ENCODE measurements at regions not wholly inside any gene's neighbourhood (a gene's known extent, or its start where the extent isn't known, plus 50 kb on each side); places are given as distances from the start of the nearest gene placed in this dataset.

DNA sequence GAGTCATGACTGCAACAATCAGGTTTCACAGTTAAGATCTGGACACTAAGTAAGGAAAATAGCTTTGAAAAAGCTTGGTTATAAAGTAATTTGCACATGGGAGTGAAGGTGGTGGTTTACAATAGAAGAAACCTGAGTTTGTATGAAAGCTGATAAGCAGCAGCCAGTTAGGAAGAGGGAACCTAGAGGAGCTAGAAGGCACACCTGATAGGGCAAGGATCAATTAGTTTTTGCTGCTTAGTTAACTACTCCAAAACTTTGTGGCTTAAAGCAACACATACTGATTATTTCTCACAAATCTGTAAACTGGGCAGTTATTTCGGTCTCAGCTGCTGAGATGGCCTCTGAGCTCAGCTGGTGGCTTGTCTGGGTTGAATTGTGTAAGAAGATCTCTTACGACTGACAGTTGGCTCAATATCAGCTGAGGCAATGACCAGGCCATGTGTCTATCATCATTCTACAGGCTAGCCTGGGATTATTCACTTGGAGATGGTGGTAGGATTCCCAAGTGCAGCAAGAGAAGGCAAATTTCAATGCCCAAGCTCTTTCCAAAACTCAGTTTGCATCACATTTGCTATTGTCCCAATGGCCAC lies 255.0 kb upstream of the PITX2 start:
- Mint-ChIP-seq H3K9me3 (no peaks in the 10 kb centered on the region), H3K27me3 (ENCODE audit: insufficient read depth) (no peaks in the 10 kb centered on the region; the same call in none of the 2 replicates), H3K4me1 (ENCODE audit: low read depth) (peaks cover 9% of the 10 kb centered on the region), H3K27ac (no peak overlapping the region), H3K4me3 (no peak overlapping the region), H3K36me3 (ENCODE audit: low read depth) (no peaks in the 10 kb centered on the region)
- TF ChIP-seq, protein P1, sequence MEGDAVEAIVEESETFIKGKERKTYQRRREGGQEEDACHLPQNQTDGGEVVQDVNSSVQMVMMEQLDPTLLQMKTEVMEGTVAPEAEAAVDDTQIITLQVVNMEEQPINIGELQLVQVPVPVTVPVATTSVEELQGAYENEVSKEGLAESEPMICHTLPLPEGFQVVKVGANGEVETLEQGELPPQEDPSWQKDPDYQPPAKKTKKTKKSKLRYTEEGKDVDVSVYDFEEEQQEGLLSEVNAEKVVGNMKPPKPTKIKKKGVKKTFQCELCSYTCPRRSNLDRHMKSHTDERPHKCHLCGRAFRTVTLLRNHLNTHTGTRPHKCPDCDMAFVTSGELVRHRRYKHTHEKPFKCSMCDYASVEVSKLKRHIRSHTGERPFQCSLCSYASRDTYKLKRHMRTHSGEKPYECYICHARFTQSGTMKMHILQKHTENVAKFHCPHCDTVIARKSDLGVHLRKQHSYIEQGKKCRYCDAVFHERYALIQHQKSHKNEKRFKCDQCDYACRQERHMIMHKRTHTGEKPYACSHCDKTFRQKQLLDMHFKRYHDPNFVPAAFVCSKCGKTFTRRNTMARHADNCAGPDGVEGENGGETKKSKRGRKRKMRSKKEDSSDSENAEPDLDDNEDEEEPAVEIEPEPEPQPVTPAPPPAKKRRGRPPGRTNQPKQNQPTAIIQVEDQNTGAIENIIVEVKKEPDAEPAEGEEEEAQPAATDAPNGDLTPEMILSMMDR (IDR thresholded peaks at IDR 0.05): no peak
- DNase-seq: no peak

DNA sequence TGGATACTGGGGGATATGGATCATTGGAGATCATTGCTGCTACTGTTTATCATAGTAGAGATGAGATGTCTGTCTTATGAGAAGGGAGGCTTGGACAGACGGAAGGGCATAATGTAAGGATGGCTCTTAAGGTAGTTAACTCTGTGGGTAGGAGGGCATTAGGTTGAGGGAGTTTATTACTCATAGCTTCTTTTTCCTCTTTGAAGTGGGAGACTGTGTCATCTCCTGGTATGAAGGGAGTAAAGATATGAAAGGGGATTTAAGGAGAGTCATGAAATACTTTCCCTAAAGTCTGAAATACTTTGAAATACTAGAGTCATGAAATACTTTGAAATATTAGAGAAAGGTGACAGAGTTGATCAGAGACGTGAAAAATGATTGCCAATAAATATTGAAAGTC lies 255.5 kb upstream of the PITX2 start:
- Mint-ChIP-seq H3K27me3 (ENCODE audit: insufficient read depth) (no peaks in the 10 kb centered on the region; the same call in none of the 2 replicates), H3K4me1 (ENCODE audit: low read depth) (peaks cover 9% of the 10 kb centered on the region), H3K27ac (no peak overlapping the region), H3K9me3 (no peaks in the 10 kb centered on the region), H3K36me3 (ENCODE audit: low read depth) (no peaks in the 10 kb centered on the region), H3K4me3 (no peak overlapping the region)
- no peak for DNase-seq
- TF ChIP-seq, protein P1 (IDR thresholded peaks at IDR 0.05): no peak

DNA sequence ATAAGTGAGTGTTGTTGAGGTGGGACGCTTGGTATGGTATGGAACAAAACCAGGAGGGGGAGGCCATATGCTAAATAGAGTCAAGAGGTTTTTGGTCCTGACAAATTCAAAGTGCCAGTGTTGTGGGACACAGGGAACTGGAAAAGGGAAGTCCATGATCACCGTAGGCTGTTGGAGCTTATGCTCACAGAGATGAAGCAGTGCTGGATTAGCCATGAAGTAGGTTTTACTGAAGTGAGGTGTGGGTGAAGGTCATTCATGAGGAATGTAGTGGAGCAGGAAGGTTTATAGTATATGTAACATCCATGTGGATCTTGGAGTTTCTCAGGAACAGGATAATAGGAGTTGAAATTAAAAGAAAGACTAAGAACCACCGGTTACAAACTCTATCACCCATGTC lies 256.1 kb upstream of the PITX2 start:
- H3K27ac Mint-ChIP-seq: no peak overlapping the region
- H3K4me1 Mint-ChIP-seq (ENCODE audit: low read depth): peaks cover 9% of the 10 kb centered on the region
- no peak overlapping the region for H3K4me3 Mint-ChIP-seq
- no peaks in the 10 kb centered on the region for H3K9me3 Mint-ChIP-seq
- H3K36me3 Mint-ChIP-seq (ENCODE audit: low read depth): no peaks in the 10 kb centered on the region
- DNase-seq: no peak
- TF ChIP-seq, protein P1 (IDR thresholded peaks at IDR 0.05): no peak
- H3K27me3 Mint-ChIP-seq (ENCODE audit: insufficient read depth): no peaks in the 10 kb centered on the region; the same call in none of the 2 replicates

DNA sequence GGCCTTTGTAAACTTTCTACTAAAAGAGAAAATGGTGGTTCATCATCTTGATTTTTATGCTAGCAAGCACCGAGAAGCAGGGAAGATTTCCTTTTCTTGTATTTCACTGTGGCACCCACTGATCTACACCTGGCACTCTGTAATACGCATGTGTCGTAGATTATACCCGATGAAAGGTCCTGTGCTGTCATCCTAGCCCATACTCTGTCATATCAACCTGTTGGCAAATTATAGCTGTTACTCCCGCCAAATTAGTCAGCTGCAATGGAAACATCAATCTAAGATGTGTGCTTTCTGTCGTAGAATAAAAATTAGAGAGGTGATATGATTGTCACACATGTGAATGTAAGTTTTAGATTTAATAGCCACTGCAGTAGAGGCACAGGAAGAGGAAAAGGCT lies 263.4 kb upstream of the PITX2 start:
- H3K27me3 Mint-ChIP-seq (ENCODE audit: insufficient read depth): no peaks in the 10 kb centered on the region

DNA sequence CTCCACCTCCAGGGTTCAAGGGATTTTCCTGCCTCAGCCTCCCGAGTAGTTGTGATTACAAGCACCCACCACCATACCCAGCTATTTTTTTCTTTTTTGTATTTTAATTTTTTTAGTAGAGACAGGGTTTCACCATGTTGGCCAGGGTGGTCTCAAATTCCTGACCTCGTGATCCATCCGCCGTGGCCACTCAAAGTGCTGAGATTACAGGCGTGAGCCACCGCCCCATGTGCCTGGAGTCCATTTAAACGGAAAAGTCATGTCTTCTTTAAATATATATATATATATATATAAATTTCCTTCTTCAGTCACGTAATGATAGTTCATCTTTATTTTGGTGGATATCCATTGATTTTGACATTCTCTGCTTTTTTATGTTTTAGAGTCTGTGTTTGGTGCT lies 264.0 kb upstream of the PITX2 start:
- H3K4me3 Mint-ChIP-seq: no peak overlapping the region
- no peaks in the 10 kb centered on the region for H3K4me1 Mint-ChIP-seq (ENCODE audit: low read depth)
- no peak for DNase-seq
- H3K9me3 Mint-ChIP-seq: peaks cover 7% of the 10 kb centered on the region; the same call in 1 of the 2 replicates
- TF ChIP-seq, protein P1 (IDR thresholded peaks at IDR 0.05): no peak
- no peaks in the 10 kb centered on the region for H3K27me3 Mint-ChIP-seq (ENCODE audit: insufficient read depth)
- H3K36me3 Mint-ChIP-seq (ENCODE audit: low read depth): peaks cover under 1% of the 10 kb centered on the region; the same call in 1 of the 2 replicates
- no peak overlapping the region for H3K27ac Mint-ChIP-seq

More for the DNA sequence above, 263.4 kb upstream of the PITX2 start:
- Mint-ChIP-seq H3K4me3 (no peak overlapping the region), H3K9me3 (peaks cover under 1% of the 10 kb centered on the region; the same call in 1 of the 2 replicates), H3K4me1 (ENCODE audit: low read depth) (no peaks in the 10 kb centered on the region), H3K27ac (no peak overlapping the region), H3K36me3 (ENCODE audit: low read depth) (no peaks in the 10 kb centered on the region)
- TF ChIP-seq, protein P1 (IDR thresholded peaks at IDR 0.05): no peak
- DNase-seq: no peak
